ENCODE measurements at regions not wholly inside any gene's neighbourhood (a gene's known extent, or its start where the extent isn't known, plus 50 kb on each side); places are given as distances from the start of the nearest gene placed in this dataset.

GRCh38 chr18:77766421-77766820, 516.8 kb downstream of the GALR1 start:
- Histone ChIP-seq H3K4me1 (ENCODE audit: insufficient read depth) (no peaks in the 10 kb centered on the region), H3K36me3 (ENCODE audit: insufficient read depth) (no peaks in the 10 kb centered on the region), H3K4me3 (ENCODE audit: low read depth, low read length) (no peak overlapping the region), H3K27ac (ENCODE audit: low read depth) (no peak overlapping the region)
- WGBS = 69% methylated on average over 9 of the region's 9 CpGs
- DNase-seq (ENCODE audit: extremely low spot score) = no peak

- H3K4me1 ChIP-seq (ENCODE audit: insufficient read depth) = no peaks in the 10 kb centered on the region
- no peaks in the 10 kb centered on the region for H3K36me3 ChIP-seq (ENCODE audit: insufficient read depth)
- H3K4me3 ChIP-seq (ENCODE audit: low read depth, low read length) = no peak overlapping the region
- H3K27ac ChIP-seq (ENCODE audit: low read depth) = no peak overlapping the region
- 67% methylated on average over 5 of the region's 5 CpGs for WGBS
- DNase-seq (ENCODE audit: extremely low spot score) = no peak
Observed at GRCh38 chr18:77772177-77772576, 522.5 kb downstream of the GALR1 start.

- H3K27ac ChIP-seq (ENCODE audit: low read depth) = no peak overlapping the region
- DNase-seq (ENCODE audit: extremely low spot score) = no peak
- no peaks in the 10 kb centered on the region for H3K36me3 ChIP-seq (ENCODE audit: insufficient read depth)
- 87% methylated on average over 12 of the region's 12 CpGs for WGBS
- H3K4me3 ChIP-seq (ENCODE audit: low read depth, low read length) = no peak overlapping the region
- no peaks in the 10 kb centered on the region for H3K4me1 ChIP-seq (ENCODE audit: insufficient read depth)
Observed at GRCh38 chr18:77776104-77776503, 526.5 kb downstream of the GALR1 start.

- no peaks in the 10 kb centered on the region for H3K4me1 ChIP-seq (ENCODE audit: insufficient read depth)
- no peak overlapping the region for H3K4me3 ChIP-seq (ENCODE audit: low read depth, low read length)
- no peaks in the 10 kb centered on the region for H3K36me3 ChIP-seq (ENCODE audit: insufficient read depth)
- WGBS = 90% methylated on average over 11 of the region's 11 CpGs
- DNase-seq (ENCODE audit: extremely low spot score) = no peak
- H3K27ac ChIP-seq (ENCODE audit: low read depth) = no peak overlapping the region
Observed at GRCh38 chr18:77777163-77777562, 527.5 kb downstream of the GALR1 start.

- Histone ChIP-seq H3K36me3 (ENCODE audit: insufficient read depth) (no peaks in the 10 kb centered on the region), H3K4me3 (ENCODE audit: low read depth, low read length) (no peak overlapping the region), H3K4me1 (ENCODE audit: insufficient read depth) (no peaks in the 10 kb centered on the region), H3K27ac (ENCODE audit: low read depth) (no peak overlapping the region)
- WGBS = 81% methylated on average over 18 of the region's 18 CpGs
- DNase-seq (ENCODE audit: extremely low spot score) = no peak
Observed at GRCh38 chr18:77784759-77785379, 535.2 kb downstream of the GALR1 start.

- Histone ChIP-seq H3K4me3 (ENCODE audit: low read depth, low read length) (no peak overlapping the region), H3K27ac (ENCODE audit: low read depth) (no peak overlapping the region), H3K36me3 (ENCODE audit: insufficient read depth) (no peaks in the 10 kb centered on the region), H3K4me1 (ENCODE audit: insufficient read depth) (no peaks in the 10 kb centered on the region)
- no peak for DNase-seq (ENCODE audit: extremely low spot score)
- 68% methylated on average over 7 of the region's 7 CpGs for WGBS
Observed at GRCh38 chr18:77785415-77785975, 535.8 kb downstream of the GALR1 start.

GRCh38 chr18:77803024-77803423, 553.4 kb downstream of the GALR1 start:
- Histone ChIP-seq H3K36me3 (ENCODE audit: insufficient read depth) (no peaks in the 10 kb centered on the region), H3K4me3 (ENCODE audit: low read depth, low read length) (no peak overlapping the region), H3K27ac (ENCODE audit: low read depth) (no peak overlapping the region), H3K4me1 (ENCODE audit: insufficient read depth) (no peaks in the 10 kb centered on the region)
- DNase-seq (ENCODE audit: extremely low spot score) = no peak
- WGBS = 74% methylated on average over 3 of the region's 3 CpGs

- Histone ChIP-seq H3K4me3 (ENCODE audit: low read depth, low read length) (no peak overlapping the region), H3K27ac (ENCODE audit: low read depth) (no peak overlapping the region), H3K36me3 (ENCODE audit: insufficient read depth) (no peaks in the 10 kb centered on the region), H3K4me1 (ENCODE audit: insufficient read depth) (no peaks in the 10 kb centered on the region)
- no peak for DNase-seq (ENCODE audit: extremely low spot score)
- 52% methylated on average over 2 of the region's 2 CpGs for WGBS
Observed at GRCh38 chr18:77804382-77804781, 554.7 kb downstream of the GALR1 start.

GRCh38 chr18:77807650-77808049, 558.0 kb downstream of the GALR1 start:
- H3K4me1 ChIP-seq (ENCODE audit: insufficient read depth) = no peaks in the 10 kb centered on the region
- H3K27ac ChIP-seq (ENCODE audit: low read depth) = no peak overlapping the region
- no peaks in the 10 kb centered on the region for H3K36me3 ChIP-seq (ENCODE audit: insufficient read depth)
- no peak for DNase-seq (ENCODE audit: extremely low spot score)
- WGBS = 77% methylated on average over 2 of the region's 2 CpGs
- H3K4me3 ChIP-seq (ENCODE audit: low read depth, low read length) = no peak overlapping the region

GRCh38 chr18:77811503-77811902, 561.9 kb downstream of the GALR1 start:
- Histone ChIP-seq H3K36me3 (ENCODE audit: insufficient read depth) (no peaks in the 10 kb centered on the region), H3K27ac (ENCODE audit: low read depth) (no peak overlapping the region), H3K4me3 (ENCODE audit: low read depth, low read length) (no peak overlapping the region), H3K4me1 (ENCODE audit: insufficient read depth) (no peaks in the 10 kb centered on the region)
- 47% methylated on average over 5 of the region's 5 CpGs for WGBS
- no peak for DNase-seq (ENCODE audit: extremely low spot score)

- Histone ChIP-seq H3K4me1 (ENCODE audit: insufficient read depth) (no peaks in the 10 kb centered on the region), H3K4me3 (ENCODE audit: low read depth, low read length) (no peak overlapping the region), H3K27ac (ENCODE audit: low read depth) (no peak overlapping the region), H3K36me3 (ENCODE audit: insufficient read depth) (no peaks in the 10 kb centered on the region)
- 72% methylated on average over 3 of the region's 3 CpGs for WGBS
- DNase-seq (ENCODE audit: extremely low spot score) = no peak
Observed at GRCh38 chr18:77815666-77816338, 566.2 kb downstream of the GALR1 start.

- no peak for DNase-seq (ENCODE audit: extremely low spot score)
- no peaks in the 10 kb centered on the region for H3K4me1 ChIP-seq (ENCODE audit: insufficient read depth)
- WGBS = 79% methylated on average over 1 of the region's 1 CpG
- H3K36me3 ChIP-seq (ENCODE audit: insufficient read depth) = no peaks in the 10 kb centered on the region
- no peak overlapping the region for H3K4me3 ChIP-seq (ENCODE audit: low read depth, low read length)
- H3K27ac ChIP-seq (ENCODE audit: low read depth) = no peak overlapping the region
Observed at GRCh38 chr18:77818328-77818727, 568.7 kb downstream of the GALR1 start.

- H3K4me3 ChIP-seq (ENCODE audit: low read depth, low read length) = no peak overlapping the region
- 87% methylated on average over 14 of the region's 14 CpGs for WGBS
- no peak overlapping the region for H3K27ac ChIP-seq (ENCODE audit: low read depth)
- no peak for DNase-seq (ENCODE audit: extremely low spot score)
- H3K4me1 ChIP-seq (ENCODE audit: insufficient read depth) = no peaks in the 10 kb centered on the region
- H3K36me3 ChIP-seq (ENCODE audit: insufficient read depth) = no peaks in the 10 kb centered on the region
Observed at GRCh38 chr18:77820472-77820871, 570.8 kb downstream of the GALR1 start.

- 91% methylated on average over 7 of the region's 7 CpGs for WGBS
- H3K4me3 ChIP-seq (ENCODE audit: low read depth, low read length) = no peak overlapping the region
- H3K36me3 ChIP-seq (ENCODE audit: insufficient read depth) = no peaks in the 10 kb centered on the region
- no peak overlapping the region for H3K27ac ChIP-seq (ENCODE audit: low read depth)
- no peaks in the 10 kb centered on the region for H3K4me1 ChIP-seq (ENCODE audit: insufficient read depth)
- no peak for DNase-seq (ENCODE audit: extremely low spot score)
Observed at GRCh38 chr18:77821892-77822291, 572.2 kb downstream of the GALR1 start.
